ENCODE measurements at regions not wholly inside any gene's neighbourhood (a gene's known extent, or its start where the extent isn't known, plus 50 kb on each side); places are given as distances from the start of the nearest gene placed in this dataset.
A peak's percentile ranks its signal among the peaks of the same experiment; 100 is the strongest.

DNA sequence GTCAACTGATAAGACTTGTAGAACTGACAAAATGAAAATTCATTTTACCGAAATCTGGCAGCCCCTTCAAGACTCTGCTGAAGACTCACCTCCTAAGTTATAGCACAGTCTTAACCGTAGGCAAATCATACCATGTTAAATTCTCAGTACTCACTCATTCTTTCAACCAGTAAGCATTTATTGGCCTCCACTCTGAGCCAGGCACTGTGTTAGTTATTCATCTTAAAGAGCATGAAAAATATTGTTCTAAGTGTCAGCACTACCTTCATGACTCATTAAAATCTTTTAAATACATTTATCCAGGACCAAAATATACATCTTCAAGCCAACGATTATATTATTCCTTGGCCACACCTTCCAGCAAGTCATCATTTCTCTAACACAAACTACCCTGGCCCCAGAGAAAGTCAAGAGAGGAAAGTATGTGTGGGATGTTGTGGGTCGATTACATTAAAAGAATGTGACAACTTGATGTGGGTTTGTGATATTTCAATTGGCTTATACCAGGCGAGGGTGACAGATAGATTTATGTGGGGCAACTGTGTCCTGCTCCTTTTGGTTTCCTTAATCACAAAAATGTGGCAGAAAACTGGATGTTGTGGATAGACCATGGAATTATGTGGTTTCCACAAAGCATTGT, 55.0 kb downstream of the TMEM30B start:
- no peak for ATAC-seq (ENCODE audit: poor library complexity)
- intact Hi-C loops (cut with DNase I) = no loop called here
- no peak for DNase-seq

- DNase-seq (no peak), ATAC-seq (ENCODE audit: poor library complexity) (no peak)
Measured at GRCh38 chr14:61225344-61225743, 55.8 kb downstream of the TMEM30B start.

DNA sequence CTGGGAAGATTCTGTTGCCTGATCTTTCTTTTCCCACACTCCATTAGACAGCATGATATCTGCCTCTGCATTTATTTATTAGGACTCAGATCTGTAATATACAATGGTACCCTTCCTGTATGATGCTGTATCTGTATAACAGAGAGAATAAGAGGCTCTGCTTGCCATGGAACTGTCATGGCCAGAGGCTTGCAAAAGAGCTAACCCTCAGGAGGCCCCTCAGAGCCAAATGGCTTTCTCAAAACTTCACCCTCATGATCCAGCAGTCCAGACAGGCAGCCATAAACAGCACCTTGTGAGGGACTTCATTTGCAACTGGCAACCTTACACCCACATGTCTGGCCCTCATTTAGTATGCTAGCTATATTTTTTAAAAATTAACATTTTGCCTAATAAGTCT, 57.6 kb downstream of the TMEM30B start:
- intact Hi-C loops (cut with DNase I) = no loop called here
- ATAC-seq (ENCODE audit: poor library complexity) (peak; percentile 80), DNase-seq (peak; percentile 44)

More at GRCh38 chr14:61225344-61225743, 55.8 kb downstream of the TMEM30B start:
- intact Hi-C loops (cut with DNase I) = no loop called here

GRCh38 chr14:61222388-61222787, 58.8 kb downstream of the TMEM30B start:
- peak; percentile 34 for ATAC-seq (ENCODE audit: poor library complexity)
- intact Hi-C loops (cut with DNase I) = no loop called here
- DNase-seq = no peak

- no peak for DNase-seq
- ATAC-seq (ENCODE audit: poor library complexity) = no peak
- intact Hi-C loops (cut with DNase I) = no loop called here
Measured at GRCh38 chr14:61221906-61222305, 59.2 kb downstream of the TMEM30B start.

GRCh38 chr14:61219673-61220072, 61.5 kb downstream of the TMEM30B start:
- intact Hi-C loops (cut with DNase I) = no loop called here
- ATAC-seq (ENCODE audit: poor library complexity) (no peak), DNase-seq (no peak)

DNA sequence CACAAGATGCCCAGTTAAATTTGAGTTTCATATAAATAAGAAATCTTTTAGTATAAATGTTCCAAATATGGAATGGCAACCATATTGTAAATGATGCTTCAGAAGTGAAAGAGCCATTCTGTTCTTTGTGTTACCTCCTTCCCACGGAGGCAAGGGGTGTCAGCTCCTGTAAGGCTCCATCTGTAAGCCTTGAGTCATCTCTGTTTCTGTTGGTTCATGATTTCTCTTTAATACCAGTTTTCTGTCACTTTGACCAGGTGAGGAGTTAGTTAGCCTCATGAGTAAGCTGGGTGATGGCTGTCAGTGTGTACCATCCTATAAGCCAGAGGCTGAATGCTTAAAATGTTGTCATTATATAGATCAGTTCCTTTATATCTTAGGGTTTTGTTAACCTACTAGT, 61.9 kb downstream of the TMEM30B start:
- DNase-seq (no peak), ATAC-seq (ENCODE audit: poor library complexity) (no peak)
- intact Hi-C loops (cut with DNase I) = no loop called here

GRCh38 chr14:61218767-61219166, 62.4 kb downstream of the TMEM30B start:
- ATAC-seq (ENCODE audit: poor library complexity) = peak; percentile 82
- peak; percentile 64 for DNase-seq
- intact Hi-C loops (cut with DNase I) = no loop called here

GRCh38 chr14:61218157-61218556, 63.0 kb downstream of the TMEM30B start:
- intact Hi-C loops (cut with DNase I) = no loop called here
- no peak for DNase-seq
- no peak for ATAC-seq (ENCODE audit: poor library complexity)

DNA sequence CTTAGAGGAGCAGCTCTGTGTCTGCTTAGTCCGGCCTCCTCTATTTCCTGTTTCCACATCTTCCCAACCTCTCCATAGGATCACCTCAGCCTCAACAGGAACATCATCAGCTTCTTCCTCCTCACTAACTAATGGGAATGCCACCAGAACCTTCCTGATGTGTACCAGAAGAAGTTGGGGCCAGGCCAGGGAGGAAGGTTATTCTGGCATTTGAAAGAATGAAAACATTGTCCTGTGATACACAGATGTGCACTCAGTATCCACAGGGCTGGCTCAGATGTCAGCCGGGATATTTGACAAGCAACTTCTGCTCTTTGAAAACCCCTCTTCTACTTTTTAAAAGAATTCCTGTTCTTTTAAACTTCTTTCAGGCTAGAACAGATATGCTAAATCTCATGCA, 63.6 kb downstream of the TMEM30B start:
- intact Hi-C loops (cut with DNase I) = no loop called here
- no peak for ATAC-seq (ENCODE audit: poor library complexity)
- DNase-seq = no peak

- no peak for DNase-seq
- intact Hi-C loops (cut with DNase I) = no loop called here
- no peak for ATAC-seq (ENCODE audit: poor library complexity)
Measured at GRCh38 chr14:61215222-61216020, 65.7 kb downstream of the TMEM30B start.

DNA sequence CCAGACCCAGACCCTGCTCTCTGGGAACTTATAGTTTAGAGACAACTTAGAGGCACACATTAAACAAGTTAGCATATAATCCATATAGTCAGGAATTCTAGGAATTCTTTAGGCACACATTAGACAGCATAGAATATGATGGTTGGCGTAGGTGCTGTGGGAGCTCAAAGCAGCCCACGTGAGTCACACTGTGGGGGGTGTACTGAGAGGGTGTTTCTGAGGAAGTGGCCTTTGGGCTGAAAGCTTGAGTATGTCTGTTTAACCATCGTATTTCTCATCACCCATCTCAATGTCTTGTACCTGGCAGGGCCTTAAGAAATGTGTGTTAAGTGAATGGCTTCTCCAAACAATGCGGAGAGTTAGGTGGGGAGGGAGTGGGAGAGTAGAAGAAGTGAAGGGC, 67.2 kb downstream of the TMEM30B start:
- no peak for DNase-seq
- ATAC-seq (ENCODE audit: poor library complexity) = no peak
- intact Hi-C loops (cut with DNase I) = no loop called here

DNA sequence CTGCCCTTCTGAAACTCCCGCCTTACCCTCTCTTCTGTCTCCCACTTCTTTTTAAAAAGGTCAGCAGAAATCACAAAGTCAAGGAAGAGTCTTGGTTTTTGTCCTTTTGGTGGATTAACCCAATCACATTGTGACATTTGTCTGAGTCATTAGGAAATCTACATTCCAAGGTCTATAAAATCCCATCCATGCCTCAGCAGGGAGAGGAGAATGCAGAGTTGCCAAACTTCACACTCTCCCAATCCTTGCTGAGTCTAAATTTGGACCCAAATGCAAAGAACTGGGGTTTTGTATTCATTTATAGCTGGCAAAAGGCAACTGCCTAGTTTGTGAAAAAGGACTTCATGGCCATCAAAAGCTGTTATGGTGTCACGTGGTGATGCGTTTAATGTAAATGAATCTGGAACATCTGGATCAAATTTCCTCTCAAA, 67.9 kb downstream of the TMEM30B start:
- ATAC-seq (ENCODE audit: poor library complexity) = no peak

DNA sequence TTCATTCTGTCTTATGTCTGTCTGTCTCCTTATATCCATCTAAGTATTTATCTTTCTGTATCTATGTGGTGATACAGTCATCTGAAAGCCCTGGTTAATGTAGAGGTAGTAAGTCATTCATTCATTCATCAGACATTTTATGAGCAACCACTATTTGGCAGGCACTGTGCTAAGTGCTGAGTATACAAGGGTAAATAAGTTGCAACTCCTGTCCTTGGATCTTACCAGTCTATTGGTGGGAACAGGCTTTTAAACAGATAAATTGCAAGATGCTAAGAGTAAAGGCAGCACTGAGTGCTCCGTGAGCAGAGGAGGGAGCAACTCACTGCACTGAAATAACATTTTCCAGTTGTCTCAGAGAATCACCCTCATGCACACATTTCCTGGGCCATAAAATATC, 68.6 kb downstream of the TMEM30B start:
- ATAC-seq (ENCODE audit: poor library complexity) (no peak), DNase-seq (no peak)
- intact Hi-C loops (cut with DNase I) = no loop called here

More for the DNA sequence above, 67.9 kb downstream of the TMEM30B start:
- intact Hi-C loops (cut with DNase I) = no loop called here
- DNase-seq = no peak

- DNase-seq = no peak
- intact Hi-C loops (cut with DNase I) = no loop called here
- ATAC-seq (ENCODE audit: poor library complexity) = no peak
Measured at GRCh38 chr14:61211476-61212255, 69.5 kb downstream of the TMEM30B start.

GRCh38 chr14:61203081-61203753, 77.9 kb downstream of the TMEM30B start:
- intact Hi-C loops (cut with DNase I) = no loop called here
- ATAC-seq (ENCODE audit: poor library complexity) = no peak
- DNase-seq = no peak

- no peak for DNase-seq
- no peak for ATAC-seq (ENCODE audit: poor library complexity)
- intact Hi-C loops (cut with DNase I) = no loop called here
Measured at GRCh38 chr14:61202124-61202523, 79.0 kb downstream of the TMEM30B start.

DNA sequence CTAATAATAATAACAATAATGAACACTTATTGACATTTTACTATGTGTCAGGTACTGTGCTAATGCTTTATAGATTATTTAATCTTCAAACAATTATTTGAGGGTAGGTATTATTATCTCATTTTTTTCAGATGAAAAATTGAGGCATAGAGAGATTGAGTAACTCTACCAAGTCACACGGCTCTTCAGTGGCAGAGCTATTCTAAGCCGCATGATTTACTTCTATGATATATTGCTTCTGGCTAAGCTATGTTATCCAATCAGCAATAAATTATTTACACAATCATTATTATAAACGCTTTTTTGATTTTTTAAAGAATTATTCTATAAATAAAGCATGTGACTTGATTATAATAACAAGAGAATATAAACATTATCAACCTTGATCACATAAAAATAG, 80.0 kb downstream of the TMEM30B start:
- no peak for ATAC-seq (ENCODE audit: poor library complexity)
- no peak for DNase-seq
- intact Hi-C loops (cut with DNase I) = no loop called here

GRCh38 chr14:61197416-61197815, 83.7 kb downstream of the TMEM30B start:
- ATAC-seq (ENCODE audit: poor library complexity) = no peak

More at GRCh38 chr14:61197416-61197815, 83.7 kb downstream of the TMEM30B start:
- DNase-seq = no peak
- intact Hi-C loops (cut with DNase I) = no loop called here
